ENCODE measurements at regions not wholly inside any gene's neighbourhood (a gene's known extent, or its start where the extent isn't known, plus 50 kb on each side); places are given as distances from the start of the nearest gene placed in this dataset.

GRCh38 chr5:105903069-105903468, 1767.7 kb downstream of the EFNA5 start:
- no peak overlapping the region for H3K9ac ChIP-seq (ENCODE audit: low read length in 2 of 2)
- no peak overlapping the region for H3K4me3 ChIP-seq (ENCODE audit: low read length in 2 of 2)
- no peaks in the 10 kb centered on the region for H3K27me3 ChIP-seq (ENCODE audit: control insufficient read depth in 1 of 2, insufficient read depth in 2 of 2, low read length in 2 of 2)
- no peaks in the 10 kb centered on the region for H3K4me1 ChIP-seq (ENCODE audit: control insufficient read depth, insufficient read depth, low read length)
- no peaks in the 10 kb centered on the region for H3K36me3 ChIP-seq (ENCODE audit: control insufficient read depth in 2 of 2, insufficient read depth in 2 of 2, low read length in 2 of 2)
- H3K27ac ChIP-seq (ENCODE audit: low read length), result no peak overlapping the region
- H3K9me3 ChIP-seq (ENCODE audit: control insufficient read depth in 2 of 2, low read length in 2 of 2), result no peaks in the 10 kb centered on the region

GRCh38 chr5:105899726-105900125, 1771.0 kb downstream of the EFNA5 start:
- Histone ChIP-seq H3K4me3 (ENCODE audit: low read length in 2 of 2) (no peak overlapping the region), H3K27ac (ENCODE audit: low read length) (no peak overlapping the region)

GRCh38 chr5:105898183-105898582, 1772.6 kb downstream of the EFNA5 start:
- Histone ChIP-seq H3K4me3 (ENCODE audit: low read length in 2 of 2) (no peak overlapping the region), H3K4me1 (ENCODE audit: control insufficient read depth, insufficient read depth, low read length) (no peaks in the 10 kb centered on the region), H3K9me3 (ENCODE audit: control insufficient read depth in 2 of 2, low read length in 2 of 2) (no peaks in the 10 kb centered on the region), H3K27me3 (ENCODE audit: control insufficient read depth in 1 of 2, insufficient read depth in 2 of 2, low read length in 2 of 2) (no peaks in the 10 kb centered on the region), H3K27ac (ENCODE audit: low read length) (no peak overlapping the region), H3K9ac (ENCODE audit: low read length in 2 of 2) (no peak overlapping the region), H3K36me3 (ENCODE audit: control insufficient read depth in 2 of 2, insufficient read depth in 2 of 2, low read length in 2 of 2) (no peaks in the 10 kb centered on the region)

More at GRCh38 chr5:105899726-105900125, 1771.0 kb downstream of the EFNA5 start:
- Histone ChIP-seq H3K4me1 (ENCODE audit: control insufficient read depth, insufficient read depth, low read length) (no peaks in the 10 kb centered on the region), H3K9ac (ENCODE audit: low read length in 2 of 2) (no peak overlapping the region), H3K9me3 (ENCODE audit: control insufficient read depth in 2 of 2, low read length in 2 of 2) (no peaks in the 10 kb centered on the region), H3K36me3 (ENCODE audit: control insufficient read depth in 2 of 2, insufficient read depth in 2 of 2, low read length in 2 of 2) (no peaks in the 10 kb centered on the region), H3K27me3 (ENCODE audit: control insufficient read depth in 1 of 2, insufficient read depth in 2 of 2, low read length in 2 of 2) (no peaks in the 10 kb centered on the region)

- H3K27ac ChIP-seq (ENCODE audit: low read length), result no peak overlapping the region
- no peaks in the 10 kb centered on the region for H3K4me1 ChIP-seq (ENCODE audit: control insufficient read depth, insufficient read depth, low read length)
- no peaks in the 10 kb centered on the region for H3K9me3 ChIP-seq (ENCODE audit: control insufficient read depth in 2 of 2, low read length in 2 of 2)
- H3K4me3 ChIP-seq (ENCODE audit: low read length in 2 of 2), result no peak overlapping the region
- H3K36me3 ChIP-seq (ENCODE audit: control insufficient read depth in 2 of 2, insufficient read depth in 2 of 2, low read length in 2 of 2), result no peaks in the 10 kb centered on the region
- no peaks in the 10 kb centered on the region for H3K27me3 ChIP-seq (ENCODE audit: control insufficient read depth in 1 of 2, insufficient read depth in 2 of 2, low read length in 2 of 2)
- H3K9ac ChIP-seq (ENCODE audit: low read length in 2 of 2), result no peak overlapping the region
These were observed 1785.5 kb downstream of the EFNA5 start for GRCh38 chr5:105885266-105885665.

- Histone ChIP-seq H3K9me3 (ENCODE audit: control insufficient read depth in 2 of 2, low read length in 2 of 2) (no peaks in the 10 kb centered on the region), H3K9ac (ENCODE audit: low read length in 2 of 2) (no peak overlapping the region), H3K4me3 (ENCODE audit: low read length in 2 of 2) (no peak overlapping the region), H3K4me1 (ENCODE audit: control insufficient read depth, insufficient read depth, low read length) (no peaks in the 10 kb centered on the region), H3K36me3 (ENCODE audit: control insufficient read depth in 2 of 2, insufficient read depth in 2 of 2, low read length in 2 of 2) (no peaks in the 10 kb centered on the region), H3K27me3 (ENCODE audit: control insufficient read depth in 1 of 2, insufficient read depth in 2 of 2, low read length in 2 of 2) (no peaks in the 10 kb centered on the region), H3K27ac (ENCODE audit: low read length) (no peak overlapping the region)
These were observed 1787.7 kb downstream of the EFNA5 start for GRCh38 chr5:105882956-105883481.

- Histone ChIP-seq H3K4me3 (ENCODE audit: low read length in 2 of 2) (no peak overlapping the region), H3K9ac (ENCODE audit: low read length in 2 of 2) (no peak overlapping the region), H3K4me1 (ENCODE audit: control insufficient read depth, insufficient read depth, low read length) (no peaks in the 10 kb centered on the region), H3K36me3 (ENCODE audit: control insufficient read depth in 2 of 2, insufficient read depth in 2 of 2, low read length in 2 of 2) (no peaks in the 10 kb centered on the region), H3K9me3 (ENCODE audit: control insufficient read depth in 2 of 2, low read length in 2 of 2) (no peaks in the 10 kb centered on the region), H3K27me3 (ENCODE audit: control insufficient read depth in 1 of 2, insufficient read depth in 2 of 2, low read length in 2 of 2) (no peaks in the 10 kb centered on the region), H3K27ac (ENCODE audit: low read length) (no peak overlapping the region)
These were observed 1792.3 kb downstream of the EFNA5 start for GRCh38 chr5:105878402-105878801.

GRCh38 chr5:105877592-105877991, 1793.1 kb downstream of the EFNA5 start:
- no peaks in the 10 kb centered on the region for H3K36me3 ChIP-seq (ENCODE audit: control insufficient read depth in 2 of 2, insufficient read depth in 2 of 2, low read length in 2 of 2)
- H3K9me3 ChIP-seq (ENCODE audit: control insufficient read depth in 2 of 2, low read length in 2 of 2), result no peaks in the 10 kb centered on the region
- no peak overlapping the region for H3K9ac ChIP-seq (ENCODE audit: low read length in 2 of 2)
- H3K27me3 ChIP-seq (ENCODE audit: control insufficient read depth in 1 of 2, insufficient read depth in 2 of 2, low read length in 2 of 2), result no peaks in the 10 kb centered on the region
- H3K4me3 ChIP-seq (ENCODE audit: low read length in 2 of 2), result no peak overlapping the region
- H3K27ac ChIP-seq (ENCODE audit: low read length), result no peak overlapping the region
- no peaks in the 10 kb centered on the region for H3K4me1 ChIP-seq (ENCODE audit: control insufficient read depth, insufficient read depth, low read length)

GRCh38 chr5:105874316-105874715, 1796.4 kb downstream of the EFNA5 start:
- no peaks in the 10 kb centered on the region for H3K36me3 ChIP-seq (ENCODE audit: control insufficient read depth in 2 of 2, insufficient read depth in 2 of 2, low read length in 2 of 2)

GRCh38 chr5:105872569-105873270, 1798.0 kb downstream of the EFNA5 start:
- Histone ChIP-seq H3K9ac (ENCODE audit: low read length in 2 of 2) (no peak overlapping the region), H3K27ac (ENCODE audit: low read length) (no peak overlapping the region), H3K4me3 (ENCODE audit: low read length in 2 of 2) (no peak overlapping the region)

More at GRCh38 chr5:105874316-105874715, 1796.4 kb downstream of the EFNA5 start:
- Histone ChIP-seq H3K4me3 (ENCODE audit: low read length in 2 of 2) (no peak overlapping the region), H3K27ac (ENCODE audit: low read length) (no peak overlapping the region), H3K4me1 (ENCODE audit: control insufficient read depth, insufficient read depth, low read length) (no peaks in the 10 kb centered on the region), H3K9ac (ENCODE audit: low read length in 2 of 2) (no peak overlapping the region), H3K9me3 (ENCODE audit: control insufficient read depth in 2 of 2, low read length in 2 of 2) (no peaks in the 10 kb centered on the region), H3K27me3 (ENCODE audit: control insufficient read depth in 1 of 2, insufficient read depth in 2 of 2, low read length in 2 of 2) (no peaks in the 10 kb centered on the region)

GRCh38 chr5:105868038-105868780, 1802.5 kb downstream of the EFNA5 start:
- H3K27me3 ChIP-seq (ENCODE audit: control insufficient read depth in 1 of 2, insufficient read depth in 2 of 2, low read length in 2 of 2), result no peaks in the 10 kb centered on the region
- no peaks in the 10 kb centered on the region for H3K4me1 ChIP-seq (ENCODE audit: control insufficient read depth, insufficient read depth, low read length)
- H3K27ac ChIP-seq (ENCODE audit: low read length), result no peak overlapping the region
- H3K4me3 ChIP-seq (ENCODE audit: low read length in 2 of 2), result no peak overlapping the region
- no peak overlapping the region for H3K9ac ChIP-seq (ENCODE audit: low read length in 2 of 2)
- no peaks in the 10 kb centered on the region for H3K9me3 ChIP-seq (ENCODE audit: control insufficient read depth in 2 of 2, low read length in 2 of 2)
- no peaks in the 10 kb centered on the region for H3K36me3 ChIP-seq (ENCODE audit: control insufficient read depth in 2 of 2, insufficient read depth in 2 of 2, low read length in 2 of 2)

More at GRCh38 chr5:105872569-105873270, 1798.0 kb downstream of the EFNA5 start:
- Histone ChIP-seq H3K9me3 (ENCODE audit: control insufficient read depth in 2 of 2, low read length in 2 of 2) (no peaks in the 10 kb centered on the region), H3K27me3 (ENCODE audit: control insufficient read depth in 1 of 2, insufficient read depth in 2 of 2, low read length in 2 of 2) (no peaks in the 10 kb centered on the region), H3K4me1 (ENCODE audit: control insufficient read depth, insufficient read depth, low read length) (no peaks in the 10 kb centered on the region), H3K36me3 (ENCODE audit: control insufficient read depth in 2 of 2, insufficient read depth in 2 of 2, low read length in 2 of 2) (no peaks in the 10 kb centered on the region)

GRCh38 chr5:105865834-105866233, 1804.9 kb downstream of the EFNA5 start:
- Histone ChIP-seq H3K9me3 (ENCODE audit: control insufficient read depth in 2 of 2, low read length in 2 of 2) (no peaks in the 10 kb centered on the region), H3K9ac (ENCODE audit: low read length in 2 of 2) (no peak overlapping the region), H3K27ac (ENCODE audit: low read length) (no peak overlapping the region), H3K4me3 (ENCODE audit: low read length in 2 of 2) (no peak overlapping the region), H3K27me3 (ENCODE audit: control insufficient read depth in 1 of 2, insufficient read depth in 2 of 2, low read length in 2 of 2) (no peaks in the 10 kb centered on the region), H3K4me1 (ENCODE audit: control insufficient read depth, insufficient read depth, low read length) (no peaks in the 10 kb centered on the region), H3K36me3 (ENCODE audit: control insufficient read depth in 2 of 2, insufficient read depth in 2 of 2, low read length in 2 of 2) (no peaks in the 10 kb centered on the region)
